Liver (tissue), 6 donors: ENCODE measurements at regions not wholly inside any gene's neighbourhood (a gene's known extent, or its start where the extent isn't known, plus 50 kb on each side); places are given as distances from the start of the nearest gene placed in this dataset.
"Not testable (repeated sequence)": the region's sequence is repeated elsewhere in the genome, so short reads cannot be mapped to it uniquely, and the experiment has no call there.

ENCODE experiments used
- DNase-seq: peaks from one replicate; pipeline ENCODE4 v3.0.0-alpha.2; 2017; ENCODE audit warnings: low spot score
- H3K27ac ChIP-seq, 2 donors: one replicate each; pipeline ENCODE4 v1.7.0; 2013; ENCODE audit warnings: inconsistent platforms in 2 of 2, low read length in 2 of 2, control low read depth in 1 of 2, low read depth in 1 of 2, mild to moderate bottlenecking in 1 of 2
- H3K27me3 ChIP-seq, 4 donors: one replicate each; pipeline versions ENCODE4 v1.6.1 to v1.7.0; 2013; ENCODE audit warnings: low read length in 3 of 4, inconsistent platforms in 1 of 4, mild to moderate bottlenecking in 1 of 4, moderate library complexity in 1 of 4; ENCODE audit not compliant: control insufficient read depth in 4 of 4, insufficient read depth in 4 of 4
- H3K36me3 ChIP-seq, 4 donors: one replicate each; pipeline versions ENCODE4 v1.6.1 to v1.7.0; 2013; ENCODE audit warnings: low read length in 3 of 4, mild to moderate bottlenecking in 3 of 4, low read depth in 1 of 4, moderate library complexity in 1 of 4; ENCODE audit not compliant: control insufficient read depth in 4 of 4, insufficient read depth in 3 of 4
- H3K4me1 ChIP-seq, 4 donors: one replicate each; pipeline versions ENCODE4 v1.6.1 to v1.7.0; 2013; ENCODE audit warnings: low read length in 3 of 4, mild to moderate bottlenecking in 3 of 4, moderate library complexity in 1 of 4; ENCODE audit not compliant: control insufficient read depth in 4 of 4, insufficient read depth in 4 of 4
- H3K4me3 ChIP-seq, 3 donors: one replicate each; pipeline versions ENCODE4 v1.6.1 to v1.7.0; 2013; ENCODE audit warnings: low read length in 3 of 3, control low read depth in 1 of 3, low read depth in 1 of 3, mild to moderate bottlenecking in 1 of 3
- H3K9ac ChIP-seq, 2 donors: one replicate each; pipeline ENCODE4 v1.7.0; 2013; ENCODE audit warnings: low read length in 2 of 2, mild to moderate bottlenecking in 2 of 2, moderate library complexity in 2 of 2, control low read depth in 1 of 2, low read depth in 1 of 2
- H3K9me3 ChIP-seq, 4 donors: one replicate each; pipeline versions ENCODE4 v1.6.1 to v1.7.0; 2013; ENCODE audit warnings: low read length in 3 of 4; ENCODE audit not compliant: control insufficient read depth in 4 of 4
- WGBS: extraction: QIAGEN DNeasy Blood & Tissue Kit; methylation state at CpG from one replicate; pipeline ENCODE4 v1.1.7; 2013; 5-methylcytosine and 5-hydroxymethylcytosine counted together
- donor health status: healthy.
- donor health status: healthy.
- donor health status: healthy.

- H3K36me3 ChIP-seq, H3K9ac ChIP-seq, H3K27me3 ChIP-seq, H3K27ac ChIP-seq, H3K4me1 ChIP-seq, H3K9me3 ChIP-seq, H3K4me3 ChIP-seq: not testable (repeated sequence)
- 86% methylated on average over 6 of the region's 6 CpGs for WGBS
- peak; percentile 19 for DNase-seq
Measured at GRCh38 chr2:91500246-91500977, 2808.9 kb downstream of the RPIA start.

GRCh38 chr2:91500978-91501310 is 2809.5 kb downstream of the RPIA start:
- H3K9ac ChIP-seq, H3K9me3 ChIP-seq, H3K4me3 ChIP-seq, H3K27ac ChIP-seq, H3K4me1 ChIP-seq, H3K27me3 ChIP-seq, H3K36me3 ChIP-seq: not testable (repeated sequence)
- WGBS: 88% methylated on average over 5 of the region's 5 CpGs
- DNase-seq: peak; percentile 23

- not testable (repeated sequence) for H3K27me3 ChIP-seq, H3K4me1 ChIP-seq, H3K36me3 ChIP-seq, H3K9ac ChIP-seq, H3K27ac ChIP-seq, H3K9me3 ChIP-seq, DNase-seq, H3K4me3 ChIP-seq
- 90% methylated on average over 15 of the region's 17 CpGs for WGBS
Measured at GRCh38 chr2:91501481-91502080, 2810.1 kb downstream of the RPIA start.

GRCh38 chr2:91503572-91503958 is 2812.1 kb downstream of the RPIA start:
- not testable (repeated sequence) for H3K27me3 ChIP-seq, H3K9ac ChIP-seq, H3K9me3 ChIP-seq, H3K27ac ChIP-seq, DNase-seq, H3K4me1 ChIP-seq, H3K36me3 ChIP-seq, H3K4me3 ChIP-seq
- WGBS: 76% methylated on average over 7 of the region's 8 CpGs

GRCh38 chr2:91503959-91504741 is 2812.7 kb downstream of the RPIA start:
- not testable (repeated sequence) for H3K36me3 ChIP-seq, H3K27me3 ChIP-seq, H3K4me1 ChIP-seq, DNase-seq, H3K9me3 ChIP-seq, H3K27ac ChIP-seq, H3K9ac ChIP-seq, H3K4me3 ChIP-seq
- 92% methylated on average over 8 of the region's 13 CpGs for WGBS

- H3K27me3 ChIP-seq, H3K4me3 ChIP-seq, H3K9me3 ChIP-seq, DNase-seq, H3K36me3 ChIP-seq, H3K4me1 ChIP-seq, H3K27ac ChIP-seq, H3K9ac ChIP-seq: not testable (repeated sequence)
- 48% methylated on average over 3 of the region's 4 CpGs for WGBS
Measured at GRCh38 chr2:91508816-91509215, 2817.3 kb downstream of the RPIA start.

GRCh38 chr2:91509276-91509675 is 2817.8 kb downstream of the RPIA start:
- not testable (repeated sequence) for H3K36me3 ChIP-seq, H3K4me1 ChIP-seq, H3K27ac ChIP-seq, DNase-seq, H3K9ac ChIP-seq, H3K4me3 ChIP-seq, H3K27me3 ChIP-seq, H3K9me3 ChIP-seq
- 49% methylated on average over 3 of the region's 4 CpGs for WGBS

- H3K9ac ChIP-seq, H3K4me3 ChIP-seq, DNase-seq, H3K27me3 ChIP-seq, H3K27ac ChIP-seq, H3K9me3 ChIP-seq, H3K36me3 ChIP-seq, H3K4me1 ChIP-seq: not testable (repeated sequence)
- 82% methylated on average over 2 of the region's 2 CpGs for WGBS
Measured at GRCh38 chr2:91511166-91511565, 2819.7 kb downstream of the RPIA start.
